Subcutaneous abdominal adipose tissue (tissue), 5 donors: ENCODE measurements at regions not wholly inside any gene's neighbourhood (a gene's known extent, or its start where the extent isn't known, plus 50 kb on each side); places are given as distances from the start of the nearest gene placed in this dataset.

Experiments used
- H3K27ac ChIP-seq: one replicate; pipeline ENCODE4 v1.7.0; 2013; ENCODE audit warnings: low read depth, mild to moderate bottlenecking, inconsistent platforms, low read length, moderate library complexity
- H3K27me3 ChIP-seq, 5 donors: one replicate each; pipeline ENCODE4 v1.7.0; 2013; ENCODE audit warnings: low read length in 5 of 5, inconsistent platforms in 1 of 5; ENCODE audit not compliant: control insufficient read depth in 5 of 5, insufficient read depth in 4 of 5
- H3K36me3 ChIP-seq, 5 donors: one replicate each; pipeline ENCODE4 v1.7.0; 2013; ENCODE audit warnings: low read length in 5 of 5; ENCODE audit not compliant: control insufficient read depth in 5 of 5, insufficient read depth in 5 of 5
- H3K4me1 ChIP-seq, 5 donors: one replicate each; pipeline ENCODE4 v1.7.0; 2013; ENCODE audit warnings: low read length in 5 of 5, mild to moderate bottlenecking in 3 of 5, moderate library complexity in 1 of 5; ENCODE audit not compliant: control insufficient read depth in 5 of 5, insufficient read depth in 5 of 5
- H3K4me3 ChIP-seq, 5 donors: one replicate each; pipeline ENCODE4 v1.7.0; 2013; ENCODE audit warnings: low read length in 5 of 5, low read depth in 1 of 5
- H3K9ac ChIP-seq, 5 donors: one replicate each; pipeline ENCODE4 v1.7.0; 2013; ENCODE audit warnings: low read length in 5 of 5, mild to moderate bottlenecking in 4 of 5, moderate library complexity in 3 of 5
- H3K9me3 ChIP-seq, 5 donors: one replicate each; pipeline ENCODE4 v1.7.0; 2013; ENCODE audit warnings: low read length in 5 of 5; ENCODE audit not compliant: control insufficient read depth in 5 of 5
- donor health status: healthy.
- donor health status: healthy.
- donor health status: healthy.
- donor health status: healthy.
- donor health status: healthy.

GRCh38 chr1:101316256-101316655 lies 79.4 kb downstream of the S1PR1 start:
- H3K4me1 ChIP-seq, result no peaks in the 10 kb centered on the region
- H3K36me3 ChIP-seq, result no peaks in the 10 kb centered on the region
- H3K27ac ChIP-seq, result no peak overlapping the region
- H3K9ac ChIP-seq, result no peak overlapping the region
- H3K9me3 ChIP-seq, result no peaks in the 10 kb centered on the region
- H3K4me3 ChIP-seq, result no peak overlapping the region
- peaks cover 0 to 9% (median 0%) of the 10 kb centered on the region in 5 donors for H3K27me3 ChIP-seq

GRCh38 chr1:101316799-101317198 lies 80.0 kb downstream of the S1PR1 start:
- no peaks in the 10 kb centered on the region for H3K36me3 ChIP-seq
- H3K9me3 ChIP-seq, result no peaks in the 10 kb centered on the region
- H3K27me3 ChIP-seq, result peaks cover 0 to 9% (median 0%) of the 10 kb centered on the region in 5 donors
- H3K27ac ChIP-seq, result no peak overlapping the region
- H3K4me1 ChIP-seq, result no peaks in the 10 kb centered on the region
- H3K4me3 ChIP-seq, result no peak overlapping the region
- no peak overlapping the region for H3K9ac ChIP-seq

- H3K9ac ChIP-seq, result no peak overlapping the region
- H3K36me3 ChIP-seq, result no peaks in the 10 kb centered on the region
- H3K27ac ChIP-seq, result no peak overlapping the region
- H3K9me3 ChIP-seq, result no peaks in the 10 kb centered on the region
- no peak overlapping the region for H3K4me3 ChIP-seq
- peaks cover 0 to 9% (median 0%) of the 10 kb centered on the region in 5 donors for H3K27me3 ChIP-seq
- H3K4me1 ChIP-seq, result no peaks in the 10 kb centered on the region
Measured at GRCh38 chr1:101317590-101317989, 80.8 kb downstream of the S1PR1 start.

GRCh38 chr1:101323535-101323934 lies 86.7 kb downstream of the S1PR1 start:
- H3K4me3 ChIP-seq, result no peak overlapping the region
- H3K4me1 ChIP-seq, result no peaks in the 10 kb centered on the region
- H3K9ac ChIP-seq, result no peak overlapping the region
- H3K9me3 ChIP-seq, result no peaks in the 10 kb centered on the region
- no peak overlapping the region for H3K27ac ChIP-seq
- no peaks in the 10 kb centered on the region for H3K36me3 ChIP-seq
- no peaks in the 10 kb centered on the region for H3K27me3 ChIP-seq

- Histone ChIP-seq H3K4me1 (no peaks in the 10 kb centered on the region), H3K36me3 (no peaks in the 10 kb centered on the region), H3K27me3 (no peaks in the 10 kb centered on the region), H3K9me3 (no peaks in the 10 kb centered on the region), H3K4me3 (no peak overlapping the region), H3K27ac (no peak overlapping the region), H3K9ac (no peak overlapping the region)
Measured at GRCh38 chr1:101325144-101325543, 88.3 kb downstream of the S1PR1 start.

- no peak overlapping the region for H3K27ac ChIP-seq
Measured at GRCh38 chr1:101330427-101331130, 93.8 kb downstream of the S1PR1 start.

GRCh38 chr1:101331794-101332193 lies 95.0 kb downstream of the S1PR1 start:
- no peaks in the 10 kb centered on the region for H3K4me1 ChIP-seq
- H3K9ac ChIP-seq, result no peak overlapping the region
- H3K9me3 ChIP-seq, result no peaks in the 10 kb centered on the region

More at GRCh38 chr1:101330427-101331130, 93.8 kb downstream of the S1PR1 start:
- Histone ChIP-seq H3K4me1 (no peaks in the 10 kb centered on the region), H3K9ac (no peak overlapping the region), H3K4me3 (no peak overlapping the region), H3K36me3 (no peaks in the 10 kb centered on the region), H3K9me3 (no peaks in the 10 kb centered on the region), H3K27me3 (no peaks in the 10 kb centered on the region)

GRCh38 chr1:101332633-101333032 lies 95.8 kb downstream of the S1PR1 start:
- H3K4me1 ChIP-seq, result no peaks in the 10 kb centered on the region
- no peaks in the 10 kb centered on the region for H3K36me3 ChIP-seq
- no peaks in the 10 kb centered on the region for H3K27me3 ChIP-seq
- H3K27ac ChIP-seq, result no peak overlapping the region
- no peak overlapping the region for H3K4me3 ChIP-seq
- H3K9ac ChIP-seq, result no peak overlapping the region
- H3K9me3 ChIP-seq, result no peaks in the 10 kb centered on the region

More at GRCh38 chr1:101331794-101332193, 95.0 kb downstream of the S1PR1 start:
- no peaks in the 10 kb centered on the region for H3K36me3 ChIP-seq
- no peak overlapping the region for H3K27ac ChIP-seq
- H3K27me3 ChIP-seq, result no peaks in the 10 kb centered on the region
- H3K4me3 ChIP-seq, result no peak overlapping the region

GRCh38 chr1:101333186-101333585 lies 96.4 kb downstream of the S1PR1 start:
- H3K27ac ChIP-seq, result no peak overlapping the region
- H3K4me3 ChIP-seq, result no peak overlapping the region
- no peaks in the 10 kb centered on the region for H3K27me3 ChIP-seq
- H3K9me3 ChIP-seq, result no peaks in the 10 kb centered on the region
- H3K36me3 ChIP-seq, result no peaks in the 10 kb centered on the region
- H3K4me1 ChIP-seq, result no peaks in the 10 kb centered on the region
- H3K9ac ChIP-seq, result no peak overlapping the region

- Histone ChIP-seq H3K9ac (no peak overlapping the region), H3K4me1 (no peaks in the 10 kb centered on the region), H3K9me3 (peaks cover 0 to 10% (median 6%) of the 10 kb centered on the region in 5 donors), H3K36me3 (no peaks in the 10 kb centered on the region), H3K4me3 (no peak overlapping the region), H3K27me3 (no peaks in the 10 kb centered on the region), H3K27ac (no peak overlapping the region)
Measured at GRCh38 chr1:101337968-101338367, 101.1 kb downstream of the S1PR1 start.
